Vagina (tissue), 2 donors: ENCODE measurements at regions not wholly inside any gene's neighbourhood (a gene's known extent, or its start where the extent isn't known, plus 50 kb on each side); places are given as distances from the start of the nearest gene placed in this dataset.

Experiments used
- DNase-seq, 2 donors: peaks; one replicate each; pipeline ENCODE4 v3.0.0-alpha.2; 2017; ENCODE audit errors: extremely low spot score in 2 of 2
- H3K27ac ChIP-seq: fragments of 200-600 bp; sonication (generic); one replicate; pipeline ENCODE4 v1.5.1; 2019
- H3K27me3 ChIP-seq: fragments of 200-600 bp; sonication (generic); one replicate; pipeline ENCODE4 v1.5.1; 2019
- H3K36me3 ChIP-seq, 2 donors: fragments of 200-600 bp; sonication (generic); one replicate each; pipeline ENCODE4 v1.5.1; 2017 to 2019
- H3K4me1 ChIP-seq: fragments of 200-600 bp; sonication (generic); one replicate; pipeline ENCODE4 v1.5.1; 2019
- H3K4me3 ChIP-seq, 2 donors: fragments of 200-600 bp; sonication (generic); 1 replicate in 1 of 2; 2 replicates in 1 of 2; pipeline ENCODE4 v1.5.1; 2016 to 2019
- H3K9me3 ChIP-seq: fragments of 200-600 bp; sonication (generic); one replicate; pipeline ENCODE4 v1.5.1; 2019
- POLR2A ChIP-seq, 2 donors: fragments of 450-650 bp; IDR thresholded peaks; one replicate each; pipeline ENCODE4 v1.6.1; 2017; ENCODE audit warnings: antibody characterized with exemption in 2 of 2, mild to moderate bottlenecking in 2 of 2, moderate library complexity in 2 of 2
- POLR2AphosphoS5 ChIP-seq, 2 donors: sonication (generic); formaldehyde crosslinking; IDR thresholded peaks; one replicate each; pipeline ENCODE4 v1.9.0; 2017; ENCODE audit warnings: antibody characterized with exemption in 2 of 2, mild to moderate bottlenecking in 2 of 2, low read depth in 1 of 2; ENCODE audit not compliant: insufficient read depth in 1 of 2
- intact Hi-C: fragments of 100-400 bp; cut with DNase I; formaldehyde crosslinking; loops from one replicate; pipeline ENCODE4 v1.15.1; 2023
- TF ChIP-seq, protein P1 (sequence below), 3 experiments: fragments of 450-650 bp in 2 of 3; fragments of 200-600 bp in 1 of 3; sonication (generic) in 1 of 3; IDR thresholded peaks; one replicate each; pipeline ENCODE4 v1.5.1; 2017 to 2019; ENCODE audit warnings: antibody characterized with exemption in 3 of 3, mild to moderate bottlenecking in 2 of 3, moderate library complexity in 2 of 3

GRCh38 chr2:128615571-128615970 lies 296.9 kb upstream of the HS6ST1 start:
- DNase-seq = no peak
- intact Hi-C loops = no loop called here

DNA sequence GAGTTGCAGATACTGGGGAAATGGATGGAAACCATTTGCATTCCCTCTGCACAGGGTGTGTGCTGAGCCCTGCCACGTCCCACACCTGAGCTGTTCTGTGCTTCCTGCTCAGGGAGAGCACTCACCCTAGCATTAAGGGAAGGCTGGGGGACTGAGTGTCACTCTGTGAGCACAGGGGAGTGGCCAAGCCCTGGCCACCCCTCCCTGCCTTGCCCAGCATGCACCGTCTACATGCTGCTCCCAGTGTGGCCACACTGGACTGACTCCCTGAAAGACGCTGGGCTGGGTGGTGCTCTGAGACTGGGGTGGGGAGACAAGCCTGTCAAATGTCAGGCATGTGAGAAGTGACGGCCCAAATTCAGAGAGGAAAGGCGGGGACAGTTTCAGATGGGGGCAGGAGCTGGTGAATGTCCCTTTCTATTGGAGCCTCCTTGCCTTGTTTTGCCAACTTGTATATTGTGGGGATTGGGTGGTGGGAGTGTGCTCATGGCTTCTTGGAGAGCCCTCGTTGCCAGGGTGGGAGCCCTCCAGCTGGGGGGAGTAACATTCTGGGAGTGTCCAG lies 298.4 kb upstream of the HS6ST1 start:
- DNase-seq = no peak
- intact Hi-C loops = no loop called here
- TF ChIP-seq POLR2AphosphoS5 (IDR thresholded peaks at IDR 0.05; ENCODE audit: insufficient read depth in 1 of 2, low read depth in 1 of 2) = no peak
- no peak for TF ChIP-seq POLR2A (IDR thresholded peaks at IDR 0.05)
- TF ChIP-seq, protein P1, sequence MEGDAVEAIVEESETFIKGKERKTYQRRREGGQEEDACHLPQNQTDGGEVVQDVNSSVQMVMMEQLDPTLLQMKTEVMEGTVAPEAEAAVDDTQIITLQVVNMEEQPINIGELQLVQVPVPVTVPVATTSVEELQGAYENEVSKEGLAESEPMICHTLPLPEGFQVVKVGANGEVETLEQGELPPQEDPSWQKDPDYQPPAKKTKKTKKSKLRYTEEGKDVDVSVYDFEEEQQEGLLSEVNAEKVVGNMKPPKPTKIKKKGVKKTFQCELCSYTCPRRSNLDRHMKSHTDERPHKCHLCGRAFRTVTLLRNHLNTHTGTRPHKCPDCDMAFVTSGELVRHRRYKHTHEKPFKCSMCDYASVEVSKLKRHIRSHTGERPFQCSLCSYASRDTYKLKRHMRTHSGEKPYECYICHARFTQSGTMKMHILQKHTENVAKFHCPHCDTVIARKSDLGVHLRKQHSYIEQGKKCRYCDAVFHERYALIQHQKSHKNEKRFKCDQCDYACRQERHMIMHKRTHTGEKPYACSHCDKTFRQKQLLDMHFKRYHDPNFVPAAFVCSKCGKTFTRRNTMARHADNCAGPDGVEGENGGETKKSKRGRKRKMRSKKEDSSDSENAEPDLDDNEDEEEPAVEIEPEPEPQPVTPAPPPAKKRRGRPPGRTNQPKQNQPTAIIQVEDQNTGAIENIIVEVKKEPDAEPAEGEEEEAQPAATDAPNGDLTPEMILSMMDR (IDR thresholded peaks at IDR 0.05) = no peak
- no peak overlapping the region for H3K27ac ChIP-seq
- H3K27me3 ChIP-seq = no peaks in the 10 kb centered on the region
- no peaks in the 10 kb centered on the region for H3K9me3 ChIP-seq
- no peaks in the 10 kb centered on the region for H3K4me1 ChIP-seq
- no peak overlapping the region for H3K4me3 ChIP-seq
- no peaks in the 10 kb centered on the region for H3K36me3 ChIP-seq

More at GRCh38 chr2:128615571-128615970, 296.9 kb upstream of the HS6ST1 start:
- H3K27me3 ChIP-seq = no peaks in the 10 kb centered on the region
- TF ChIP-seq, protein P1 (IDR thresholded peaks at IDR 0.05) = no peak
- TF ChIP-seq POLR2A (IDR thresholded peaks at IDR 0.05) = no peak
- no peak for TF ChIP-seq POLR2AphosphoS5 (IDR thresholded peaks at IDR 0.05; ENCODE audit: insufficient read depth in 1 of 2, low read depth in 1 of 2)
- no peak overlapping the region for H3K4me3 ChIP-seq
- no peaks in the 10 kb centered on the region for H3K4me1 ChIP-seq
- no peaks in the 10 kb centered on the region for H3K36me3 ChIP-seq
- H3K9me3 ChIP-seq = no peaks in the 10 kb centered on the region
- H3K27ac ChIP-seq = no peak overlapping the region

- no peaks in the 10 kb centered on the region for H3K27me3 ChIP-seq
- TF ChIP-seq, protein P1 (IDR thresholded peaks at IDR 0.05) = no peak
- TF ChIP-seq POLR2AphosphoS5 (IDR thresholded peaks at IDR 0.05; ENCODE audit: insufficient read depth in 1 of 2, low read depth in 1 of 2) (no peak), POLR2A (IDR thresholded peaks at IDR 0.05) (no peak)
- intact Hi-C loops = no loop called here
- no peaks in the 10 kb centered on the region for H3K9me3 ChIP-seq
- no peak overlapping the region for H3K4me3 ChIP-seq
- no peaks in the 10 kb centered on the region for H3K36me3 ChIP-seq
- no peak for DNase-seq
- no peak overlapping the region for H3K27ac ChIP-seq
- H3K4me1 ChIP-seq = no peaks in the 10 kb centered on the region
Observed at GRCh38 chr2:128617661-128618060, 299.0 kb upstream of the HS6ST1 start.

DNA sequence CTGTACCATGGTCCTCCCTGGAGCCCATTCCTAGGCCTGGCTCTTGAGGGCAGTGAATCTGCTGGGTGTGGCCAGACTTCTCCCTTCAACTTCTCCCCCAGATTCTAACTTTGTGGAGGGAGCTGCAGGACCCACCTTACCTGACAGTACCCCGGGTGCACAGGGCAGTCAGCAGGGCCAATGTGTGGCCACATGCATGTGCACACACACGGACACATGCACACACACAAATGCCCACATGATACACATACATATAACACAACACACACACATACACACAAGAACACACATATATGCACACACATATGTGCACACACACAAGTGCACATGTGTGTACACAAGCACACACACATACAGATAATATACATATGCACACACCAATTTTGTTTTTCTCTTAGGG lies 300.0 kb upstream of the HS6ST1 start:
- no peak for DNase-seq
- TF ChIP-seq, protein P1 (IDR thresholded peaks at IDR 0.05) = no peak
- TF ChIP-seq POLR2AphosphoS5 (IDR thresholded peaks at IDR 0.05; ENCODE audit: insufficient read depth in 1 of 2, low read depth in 1 of 2) (no peak), POLR2A (IDR thresholded peaks at IDR 0.05) (no peak)

GRCh38 chr2:128619471-128620325 lies 301.0 kb upstream of the HS6ST1 start:
- H3K9me3 ChIP-seq = no peaks in the 10 kb centered on the region
- DNase-seq = no peak
- no peaks in the 10 kb centered on the region for H3K27me3 ChIP-seq
- H3K4me1 ChIP-seq = peaks cover 8% of the 10 kb centered on the region
- no peak overlapping the region for H3K4me3 ChIP-seq
- intact Hi-C loops = no loop called here
- H3K36me3 ChIP-seq = no peaks in the 10 kb centered on the region
- no peak overlapping the region for H3K27ac ChIP-seq
- no peak for TF ChIP-seq POLR2AphosphoS5 (IDR thresholded peaks at IDR 0.05; ENCODE audit: insufficient read depth in 1 of 2, low read depth in 1 of 2)
- no peak for TF ChIP-seq POLR2A (IDR thresholded peaks at IDR 0.05)
- TF ChIP-seq, protein P1 (IDR thresholded peaks at IDR 0.05) = no peak

More for the DNA sequence above, 300.0 kb upstream of the HS6ST1 start:
- Histone ChIP-seq H3K4me1 (peaks cover 1% of the 10 kb centered on the region), H3K4me3 (no peak overlapping the region), H3K9me3 (no peaks in the 10 kb centered on the region), H3K27ac (no peak overlapping the region), H3K27me3 (no peaks in the 10 kb centered on the region), H3K36me3 (no peaks in the 10 kb centered on the region)
- intact Hi-C loops = no loop called here
